HG02973 (cell line): ENCODE measurements at regions not wholly inside any gene's neighbourhood (a gene's known extent, or its start where the extent isn't known, plus 50 kb on each side); places are given as distances from the start of the nearest gene placed in this dataset.
"Not testable (repeated sequence)": the region's sequence is repeated elsewhere in the genome, so short reads cannot be mapped to it uniquely, and the experiment has no call there.

Experiments used
- ATAC-seq: cut with Tn5 transposase; IDR thresholded peaks from one replicate; pipeline ENCODE4 v1.9.1; 2021; ENCODE audit warnings: moderate library complexity; ENCODE audit not compliant: unreplicated experiment

GRCh38 chrY:6552930-6553329, 306.9 kb downstream of the TSPY2 start:
- not testable (repeated sequence) for ATAC-seq

DNA sequence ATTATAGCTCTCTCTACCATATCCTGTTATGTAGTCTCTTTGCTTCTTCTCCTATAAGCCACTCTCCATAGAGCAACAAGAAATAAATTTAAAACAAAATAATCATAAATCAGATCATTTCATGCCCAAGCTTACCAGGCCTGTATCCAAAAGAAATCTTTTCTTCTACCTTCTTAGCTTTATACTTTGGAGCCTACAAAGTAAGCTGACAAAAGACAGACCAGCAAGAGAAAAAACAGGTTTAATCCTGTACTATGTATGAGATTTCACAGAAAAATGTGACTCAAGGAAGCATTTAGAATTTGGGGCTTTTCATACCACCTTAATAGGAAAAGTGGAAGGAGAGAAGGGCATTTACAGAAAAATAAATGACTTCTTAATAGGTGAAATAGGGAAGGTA, 321.0 kb downstream of the TSPY2 start:
- not testable (repeated sequence) for ATAC-seq
